22Rv1 (cell line): ENCODE measurements at regions not wholly inside any gene's neighbourhood (a gene's known extent, or its start where the extent isn't known, plus 50 kb on each side); places are given as distances from the start of the nearest gene placed in this dataset.

Experiments used
- H3K27ac ChIP-seq: fragments of 450-650 bp; 2 replicates; pipeline ENCODE4 v1.5.1; 2017
- ZFX ChIP-seq: fragments of 450-650 bp; IDR thresholded peaks from 2 replicates; pipeline ENCODE4 v1.6.1; 2017; ENCODE audit warnings: antibody characterized with exemption, borderline replicate concordance
- TF ChIP-seq, protein P1 (sequence below): fragments of 450-650 bp; IDR thresholded peaks from 2 replicates; pipeline ENCODE4 v1.5.1; 2017; ENCODE audit warnings: mild to moderate bottlenecking

GRCh38 chr10:36662571-36662970, 462.8 kb upstream of the ANKRD30A start:
- H3K27ac ChIP-seq = no peak overlapping the region
- TF ChIP-seq ZFX = no peak
- TF ChIP-seq, protein P1, sequence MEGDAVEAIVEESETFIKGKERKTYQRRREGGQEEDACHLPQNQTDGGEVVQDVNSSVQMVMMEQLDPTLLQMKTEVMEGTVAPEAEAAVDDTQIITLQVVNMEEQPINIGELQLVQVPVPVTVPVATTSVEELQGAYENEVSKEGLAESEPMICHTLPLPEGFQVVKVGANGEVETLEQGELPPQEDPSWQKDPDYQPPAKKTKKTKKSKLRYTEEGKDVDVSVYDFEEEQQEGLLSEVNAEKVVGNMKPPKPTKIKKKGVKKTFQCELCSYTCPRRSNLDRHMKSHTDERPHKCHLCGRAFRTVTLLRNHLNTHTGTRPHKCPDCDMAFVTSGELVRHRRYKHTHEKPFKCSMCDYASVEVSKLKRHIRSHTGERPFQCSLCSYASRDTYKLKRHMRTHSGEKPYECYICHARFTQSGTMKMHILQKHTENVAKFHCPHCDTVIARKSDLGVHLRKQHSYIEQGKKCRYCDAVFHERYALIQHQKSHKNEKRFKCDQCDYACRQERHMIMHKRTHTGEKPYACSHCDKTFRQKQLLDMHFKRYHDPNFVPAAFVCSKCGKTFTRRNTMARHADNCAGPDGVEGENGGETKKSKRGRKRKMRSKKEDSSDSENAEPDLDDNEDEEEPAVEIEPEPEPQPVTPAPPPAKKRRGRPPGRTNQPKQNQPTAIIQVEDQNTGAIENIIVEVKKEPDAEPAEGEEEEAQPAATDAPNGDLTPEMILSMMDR = no peak

DNA sequence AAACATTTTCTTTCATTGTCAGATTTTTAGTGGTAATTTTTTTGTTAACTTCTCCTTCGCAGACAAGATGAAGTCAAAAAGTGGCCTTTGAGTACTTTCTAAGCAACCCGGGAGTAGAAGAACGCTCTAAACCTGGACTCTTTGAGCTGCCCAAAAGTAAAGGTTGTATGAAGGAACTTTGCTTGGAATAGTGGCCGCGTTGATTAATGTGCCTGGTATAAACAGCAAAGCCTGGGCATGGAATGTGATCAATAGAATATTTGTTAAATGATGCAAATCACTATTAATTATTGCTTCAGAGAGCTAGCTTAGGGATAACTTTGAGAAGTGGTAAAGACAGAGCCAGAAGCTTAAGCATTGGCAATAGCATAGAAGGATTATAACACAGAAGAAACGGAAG, 475.1 kb upstream of the ANKRD30A start:
- TF ChIP-seq, protein P1 = no peak
- TF ChIP-seq ZFX = no peak
- H3K27ac ChIP-seq = no peak overlapping the region

- TF ChIP-seq, protein P1 = no peak
- no peak for TF ChIP-seq ZFX
- H3K27ac ChIP-seq = no peak overlapping the region
Observed at GRCh38 chr10:36647540-36647939, 477.9 kb upstream of the ANKRD30A start.

GRCh38 chr10:36640626-36641025, 484.8 kb upstream of the ANKRD30A start:
- H3K27ac ChIP-seq = no peak overlapping the region
- no peak for TF ChIP-seq ZFX
- TF ChIP-seq, protein P1 = no peak

GRCh38 chr10:36638462-36639155, 486.8 kb upstream of the ANKRD30A start:
- TF ChIP-seq ZFX = no peak
- TF ChIP-seq, protein P1 = no peak
- H3K27ac ChIP-seq = no peak overlapping the region

GRCh38 chr10:36636879-36637278, 488.5 kb upstream of the ANKRD30A start:
- no peak overlapping the region for H3K27ac ChIP-seq
- no peak for TF ChIP-seq ZFX
- TF ChIP-seq, protein P1 = no peak

- TF ChIP-seq, protein P1 = no peak
- TF ChIP-seq ZFX = no peak
- no peak overlapping the region for H3K27ac ChIP-seq
Observed at GRCh38 chr10:36636285-36636839, 489.0 kb upstream of the ANKRD30A start.
